Ascending aorta (tissue), 2 donors: ENCODE measurements at regions not wholly inside any gene's neighbourhood (a gene's known extent, or its start where the extent isn't known, plus 50 kb on each side); places are given as distances from the start of the nearest gene placed in this dataset.

Experiments used
- DNase-seq, 2 donors: peaks; one replicate each; pipeline ENCODE4 v3.0.0-alpha.2; 2019; ENCODE audit warnings: low spot score in 2 of 2
- H3K27ac ChIP-seq, 2 donors: fragments of 200-600 bp; sonication (generic); one replicate each; pipeline ENCODE4 v1.5.1; 2016 to 2017; ENCODE audit warnings: mild to moderate bottlenecking in 1 of 2
- H3K27me3 ChIP-seq: fragments of 200-600 bp; sonication (generic); one replicate; pipeline ENCODE4 v1.5.1; 2017
- H3K36me3 ChIP-seq, 2 donors: fragments of 200-600 bp; sonication (generic); one replicate each; pipeline ENCODE4 v1.5.1; 2016
- H3K4me1 ChIP-seq, 2 donors: fragments of 200-600 bp; sonication (generic); one replicate each; pipeline ENCODE4 v1.5.1; 2016 to 2017; ENCODE audit warnings: mild to moderate bottlenecking in 1 of 2
- H3K4me3 ChIP-seq, 2 donors: fragments of 200-600 bp; sonication (generic); one replicate each; pipeline ENCODE4 v1.5.1; 2016 to 2017; ENCODE audit warnings: mild to moderate bottlenecking in 1 of 2
- H3K9me3 ChIP-seq, 2 donors: fragments of 200-600 bp; sonication (generic); one replicate each; pipeline ENCODE4 v1.5.1; 2016
- CTCF ChIP-seq, 3 experiments: fragments of 200-600 bp in 2 of 3; fragments of 450-650 bp in 1 of 3; sonication (generic) in 2 of 3; IDR thresholded peaks; one replicate each; pipeline ENCODE4 v1.5.1; 2016 to 2019; ENCODE audit warnings: antibody characterized with exemption in 3 of 3, mild to moderate bottlenecking in 1 of 3, moderate library complexity in 1 of 3
- intact Hi-C: fragments of 100-400 bp; cut with DNase I; formaldehyde crosslinking; loops from one replicate; pipeline ENCODE4 v1.15.1; 2023

GRCh38 chr2:224252631-224253030 lies 149.3 kb downstream of the FAM124B start:
- H3K9me3 ChIP-seq = no peaks in the 10 kb centered on the region
- no peaks in the 10 kb centered on the region for H3K4me1 ChIP-seq
- TF ChIP-seq CTCF (IDR thresholded peaks at IDR 0.05) = no peak
- intact Hi-C loops = no loop called here
- H3K27ac ChIP-seq = no peak overlapping the region
- H3K36me3 ChIP-seq = no peaks in the 10 kb centered on the region
- DNase-seq = no peak
- no peaks in the 10 kb centered on the region for H3K27me3 ChIP-seq
- H3K4me3 ChIP-seq = no peak overlapping the region

- intact Hi-C loops = no loop called here
- Histone ChIP-seq H3K27ac (no peak overlapping the region), H3K4me1 (no peaks in the 10 kb centered on the region), H3K36me3 (no peaks in the 10 kb centered on the region), H3K4me3 (no peak overlapping the region), H3K27me3 (no peaks in the 10 kb centered on the region), H3K9me3 (no peaks in the 10 kb centered on the region)
- no peak for TF ChIP-seq CTCF (IDR thresholded peaks at IDR 0.05)
- DNase-seq = no peak
Measured at GRCh38 chr2:224248944-224249371, 152.9 kb downstream of the FAM124B start.

GRCh38 chr2:224242561-224242960 lies 159.3 kb downstream of the FAM124B start:
- no peaks in the 10 kb centered on the region for H3K27me3 ChIP-seq
- H3K36me3 ChIP-seq = no peaks in the 10 kb centered on the region
- intact Hi-C loops = no loop called here

GRCh38 chr2:224241812-224242211 lies 160.1 kb downstream of the FAM124B start:
- no peak for DNase-seq
- Histone ChIP-seq H3K4me3 (no peak overlapping the region), H3K9me3 (no peaks in the 10 kb centered on the region), H3K36me3 (no peaks in the 10 kb centered on the region), H3K27me3 (no peaks in the 10 kb centered on the region), H3K4me1 (no peaks in the 10 kb centered on the region), H3K27ac (no peak overlapping the region)
- intact Hi-C loops = no loop called here
- no peak for TF ChIP-seq CTCF (IDR thresholded peaks at IDR 0.05)

More at GRCh38 chr2:224242561-224242960, 159.3 kb downstream of the FAM124B start:
- no peak for DNase-seq
- H3K27ac ChIP-seq = no peak overlapping the region
- no peaks in the 10 kb centered on the region for H3K9me3 ChIP-seq
- TF ChIP-seq CTCF (IDR thresholded peaks at IDR 0.05) = no peak
- H3K4me3 ChIP-seq = no peak overlapping the region
- no peaks in the 10 kb centered on the region for H3K4me1 ChIP-seq

GRCh38 chr2:224241001-224241400 lies 160.9 kb downstream of the FAM124B start:
- TF ChIP-seq CTCF (IDR thresholded peaks at IDR 0.05) = no peak
- Histone ChIP-seq H3K27ac (no peak overlapping the region), H3K4me3 (no peak overlapping the region), H3K4me1 (no peaks in the 10 kb centered on the region), H3K36me3 (no peaks in the 10 kb centered on the region), H3K9me3 (no peaks in the 10 kb centered on the region), H3K27me3 (no peaks in the 10 kb centered on the region)
- no peak for DNase-seq
- intact Hi-C loops = no loop called here
